ENCODE measurements at regions not wholly inside any gene's neighbourhood (a gene's known extent, or its start where the extent isn't known, plus 50 kb on each side); places are given as distances from the start of the nearest gene placed in this dataset.

DNA sequence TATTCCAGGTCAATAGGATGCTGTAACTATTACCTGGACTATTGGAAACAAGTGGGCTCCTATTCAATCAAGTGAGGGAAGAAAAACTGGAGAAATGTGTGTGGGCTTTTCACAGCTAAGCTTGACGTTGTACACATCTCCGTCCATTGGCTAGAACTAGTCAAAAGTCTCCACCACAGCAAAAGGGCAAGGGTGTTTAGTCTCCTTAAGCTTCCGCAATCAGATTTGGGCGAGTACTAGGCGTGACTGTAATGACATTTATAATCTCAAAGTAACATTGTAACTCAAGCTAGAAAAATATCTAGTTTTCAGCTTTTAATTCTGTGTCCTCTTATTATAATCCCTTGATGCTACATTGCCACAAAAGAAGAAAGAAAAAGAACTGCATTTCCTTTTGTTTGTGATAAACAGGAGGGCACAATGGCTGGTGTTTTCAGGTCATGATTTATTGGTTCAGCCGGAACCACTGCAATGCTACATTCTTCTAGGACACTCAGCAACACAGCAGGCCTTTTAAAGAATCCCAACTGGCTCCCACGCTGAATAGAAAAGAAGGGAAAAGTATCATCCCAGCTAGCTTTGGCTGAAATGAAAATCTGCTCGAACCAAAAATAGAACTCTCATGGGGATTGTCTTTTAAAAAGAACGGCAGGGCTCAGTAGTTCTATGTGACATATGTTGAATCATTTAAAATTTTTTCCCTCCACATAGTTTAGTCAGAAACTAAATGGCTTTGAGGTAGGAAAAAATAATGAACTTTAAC, 387.7 kb downstream of the BTBD3 start:
- no peak for DNase-seq

DNA sequence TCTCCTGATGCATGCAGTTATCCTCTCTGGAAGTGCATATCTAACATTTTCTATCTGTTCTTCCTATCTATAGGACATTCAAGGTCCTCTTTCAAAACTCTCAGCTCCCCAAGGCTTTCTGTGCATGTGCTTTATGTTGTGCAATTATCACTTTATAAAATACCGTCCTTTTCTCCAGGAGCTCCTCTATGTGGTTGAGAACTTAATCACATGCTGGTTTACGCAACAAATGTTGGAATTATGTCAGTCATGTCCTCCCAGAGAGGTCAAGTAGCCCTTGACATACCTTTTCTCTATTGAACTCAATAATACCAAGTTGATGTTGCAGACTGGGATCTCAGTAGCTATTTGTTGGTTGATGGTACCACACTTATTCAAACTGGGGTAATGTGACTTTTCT, 388.4 kb downstream of the BTBD3 start:
- no peak for DNase-seq

DNA sequence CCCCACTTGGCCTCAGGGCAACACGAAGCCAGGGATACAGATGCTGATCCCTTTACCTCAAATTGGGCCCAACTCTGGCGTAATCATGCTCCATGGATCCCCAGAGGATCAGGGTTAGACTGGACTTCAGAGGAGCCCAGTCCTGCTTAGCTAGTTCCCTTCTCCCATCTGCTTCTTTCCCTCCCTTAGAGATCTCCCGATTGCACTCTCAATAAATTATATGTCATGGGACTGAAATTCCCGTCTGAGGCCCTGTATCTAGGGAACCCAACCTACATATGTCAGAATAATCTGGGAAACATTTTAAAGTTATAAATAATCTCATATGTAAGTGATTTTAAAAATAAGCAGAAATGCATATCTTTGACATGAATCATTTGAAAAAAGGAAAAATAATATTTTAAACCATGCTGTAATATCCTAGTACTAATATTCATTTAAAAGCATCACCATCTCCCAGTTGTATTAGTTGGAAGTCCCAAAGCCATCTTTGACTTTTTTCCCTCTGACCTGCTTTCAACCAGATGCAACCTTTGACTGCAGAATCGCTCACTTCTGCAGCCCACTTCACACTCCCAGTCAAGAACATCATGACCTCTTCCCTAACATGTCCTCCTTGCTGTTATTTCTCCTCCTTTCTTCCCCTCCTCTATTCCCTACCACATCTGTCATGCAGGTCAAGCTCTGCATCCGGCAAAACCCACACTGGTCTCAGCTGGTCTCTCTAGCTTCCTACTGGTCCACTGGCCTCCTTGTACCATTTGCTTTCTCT, 393.6 kb downstream of the BTBD3 start:
- DNase-seq: no peak

DNA sequence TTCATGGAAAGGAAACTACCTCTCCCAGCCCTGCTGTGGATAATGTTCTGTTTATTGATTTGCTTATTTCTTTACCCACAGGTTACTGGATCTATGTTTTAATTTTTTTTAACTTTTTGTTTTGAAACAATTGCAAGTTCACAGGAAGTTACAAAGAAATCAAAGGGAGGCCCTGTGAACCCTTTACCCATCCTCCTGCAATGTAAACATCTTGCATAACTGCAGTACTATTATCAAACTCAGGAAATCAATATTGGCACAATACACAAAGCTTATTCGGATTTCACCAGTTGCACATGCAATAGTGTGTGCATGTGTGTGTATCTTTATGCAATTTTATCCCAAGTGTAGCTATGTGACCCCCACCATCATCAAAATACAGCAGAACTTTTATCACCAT, 398.0 kb downstream of the BTBD3 start:
- DNase-seq: no peak

DNA sequence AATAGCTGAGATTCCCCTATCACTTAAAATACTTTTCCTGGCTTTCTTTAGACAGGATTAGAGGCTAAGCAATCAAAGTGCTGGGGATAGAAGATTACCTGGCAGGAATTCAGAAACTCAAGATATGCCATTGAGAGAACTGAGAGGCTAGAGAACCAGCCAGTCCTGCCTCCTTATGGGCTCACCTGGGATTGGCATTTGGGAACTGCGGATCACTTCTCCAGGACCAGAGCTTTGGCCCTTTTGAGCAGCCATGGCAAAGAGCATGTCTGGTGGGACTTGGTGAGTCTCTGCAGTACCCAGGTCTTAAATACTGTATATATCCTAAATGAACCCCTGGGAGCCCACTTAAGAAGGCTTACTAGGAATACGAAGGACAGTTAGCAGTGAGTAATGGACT, 399.1 kb downstream of the BTBD3 start:
- DNase-seq: no peak

DNA sequence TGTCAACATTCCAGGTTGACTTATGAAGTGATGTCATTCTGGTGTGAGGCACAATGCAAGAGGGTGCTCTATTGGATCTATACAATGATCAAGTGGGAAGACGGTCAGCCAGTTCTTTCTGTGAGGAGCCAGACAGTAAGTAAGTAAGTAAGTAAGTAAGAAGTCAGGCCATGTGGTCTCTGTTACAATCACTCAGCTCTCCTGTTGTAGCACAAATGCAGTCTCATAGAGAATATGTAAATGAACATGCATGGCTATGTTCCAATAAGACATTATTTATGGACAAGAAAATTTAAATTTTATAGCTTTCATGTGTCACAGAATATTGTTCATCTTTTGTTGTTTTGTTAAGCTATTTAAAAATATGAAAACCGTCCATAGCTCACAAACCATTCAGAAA, 399.7 kb downstream of the BTBD3 start:
- no peak for DNase-seq

DNA sequence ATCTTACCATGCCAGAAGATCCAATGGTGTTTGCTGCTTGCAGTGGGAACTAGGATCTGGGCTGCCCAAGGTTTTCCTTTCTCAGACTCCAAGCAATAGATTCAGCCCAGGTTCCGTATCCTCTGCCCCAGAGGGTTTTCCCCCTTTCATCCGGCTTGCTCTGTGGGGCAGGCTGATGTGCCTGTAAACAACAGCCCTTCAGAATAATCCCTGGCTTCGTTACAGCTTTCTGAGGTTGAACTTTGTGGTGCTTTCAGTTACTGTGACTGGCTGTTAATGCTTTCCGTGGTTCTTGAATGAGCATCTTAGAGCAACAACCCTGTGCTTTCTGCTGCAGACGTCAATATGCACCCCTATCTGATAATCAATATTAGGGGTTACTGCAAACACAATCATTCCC, 400.4 kb downstream of the BTBD3 start:
- no peak for DNase-seq

DNA sequence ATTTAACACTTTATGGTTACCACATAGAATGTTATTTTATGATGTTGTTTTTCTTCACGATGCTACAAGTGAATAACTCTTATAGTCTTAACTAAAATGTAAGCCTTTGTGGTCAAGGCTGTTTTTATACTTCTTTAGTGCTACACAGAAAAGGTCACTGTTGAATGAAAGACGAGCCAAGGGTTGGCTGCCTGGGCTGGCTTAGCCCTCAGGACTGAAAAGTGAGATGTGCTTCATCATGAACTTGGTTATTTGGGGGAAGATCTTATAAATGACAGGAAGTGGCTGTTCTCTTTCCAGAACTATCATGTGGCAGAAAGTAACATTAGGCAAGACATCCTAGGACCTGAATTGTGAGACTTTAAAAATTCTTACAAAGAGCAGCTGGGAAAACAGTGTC, 404.0 kb downstream of the BTBD3 start:
- DNase-seq: no peak

DNA sequence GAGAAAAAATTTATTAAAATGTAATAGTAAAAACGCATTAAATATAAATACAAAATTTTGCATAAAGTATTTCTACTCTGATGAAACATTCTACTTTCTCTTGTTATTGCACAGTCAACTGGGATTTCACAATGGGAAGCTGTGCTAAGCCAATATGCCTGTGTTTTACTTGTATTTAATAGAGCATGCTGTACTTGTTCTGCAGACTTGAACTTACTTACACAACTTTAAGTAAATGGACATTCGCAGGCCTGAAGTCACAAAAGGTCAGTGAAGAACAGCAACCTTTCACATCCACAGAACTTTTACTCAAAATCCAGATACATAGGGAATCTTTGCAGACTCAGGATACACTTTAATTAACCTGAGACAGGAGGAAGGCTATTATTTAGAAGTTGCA, 409.5 kb downstream of the BTBD3 start:
- no peak for DNase-seq

DNA sequence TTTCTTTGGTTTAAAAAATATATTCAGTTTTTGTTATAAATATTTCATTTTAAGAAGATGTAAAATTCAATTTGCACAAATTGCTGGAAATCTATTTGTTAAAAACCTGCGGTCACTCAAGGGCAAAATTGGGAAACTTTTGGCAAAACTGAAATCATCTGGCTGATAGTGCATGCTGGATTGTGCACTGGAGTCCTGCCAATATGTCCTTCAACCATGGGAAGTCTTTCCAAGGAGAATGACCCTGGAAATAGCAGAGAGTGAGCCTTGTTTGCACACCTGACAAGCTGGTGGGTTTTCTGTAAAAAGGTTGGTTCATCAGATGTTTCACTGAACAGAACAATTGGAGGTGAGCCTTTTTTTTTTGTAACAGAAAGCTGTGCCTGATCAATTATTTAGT, 413.5 kb downstream of the BTBD3 start:
- no peak for DNase-seq

DNA sequence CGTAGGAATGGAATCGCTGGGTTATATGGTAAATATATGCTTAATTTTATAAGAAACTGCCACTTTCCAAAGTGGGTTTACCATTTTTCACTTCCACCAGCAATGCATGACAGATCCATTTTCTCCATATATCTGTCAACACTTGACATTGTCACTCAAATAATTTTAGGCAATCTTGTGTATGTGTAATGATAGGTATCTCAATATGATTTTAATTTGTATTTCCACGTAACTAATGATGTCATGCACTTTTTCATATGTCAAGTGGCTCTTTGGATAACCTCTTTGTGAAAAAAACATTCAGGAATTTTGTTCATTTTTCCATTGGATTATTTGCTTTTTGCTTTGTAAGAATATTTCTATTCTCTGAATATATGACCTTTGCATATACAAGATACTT, 419.9 kb downstream of the BTBD3 start:
- no peak for DNase-seq

DNA sequence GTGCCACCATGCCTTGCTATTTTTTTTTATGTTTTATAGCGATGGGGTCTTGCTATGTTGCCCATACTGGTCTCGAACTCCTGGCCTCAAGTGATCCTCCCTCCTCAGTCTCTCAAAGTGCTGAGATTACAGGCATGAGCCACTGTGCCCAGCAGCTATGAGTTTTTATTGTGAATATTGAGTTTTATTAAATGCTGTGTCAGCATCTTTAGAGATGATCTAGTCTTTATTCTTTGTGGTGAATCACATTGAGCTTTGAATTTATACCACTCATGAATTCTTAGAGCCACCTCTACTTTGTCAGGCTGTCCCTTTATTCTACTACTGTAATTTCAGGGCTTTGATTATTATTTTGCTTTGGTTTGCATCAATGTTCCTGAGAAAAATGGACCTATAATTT, 428.3 kb downstream of the BTBD3 start:
- DNase-seq: no peak

DNA sequence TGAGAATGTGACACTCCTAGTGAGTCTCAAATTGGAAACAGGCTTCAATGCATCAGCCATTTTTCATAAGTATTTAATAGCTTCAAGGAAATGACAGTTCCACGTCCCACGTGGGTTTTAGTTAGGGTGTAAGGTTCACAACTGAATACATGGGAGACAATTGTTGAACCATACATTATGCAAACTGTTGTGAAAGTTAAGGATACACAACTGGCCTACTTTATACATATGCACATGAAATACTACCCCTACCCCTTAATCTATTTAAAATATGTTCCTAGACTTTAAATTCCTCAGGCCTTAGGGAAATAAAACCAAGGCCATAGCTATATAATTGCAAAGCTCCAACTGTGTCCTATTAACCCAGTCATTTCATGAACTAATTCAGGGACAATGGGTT, 436.1 kb downstream of the BTBD3 start:
- no peak for DNase-seq

DNA sequence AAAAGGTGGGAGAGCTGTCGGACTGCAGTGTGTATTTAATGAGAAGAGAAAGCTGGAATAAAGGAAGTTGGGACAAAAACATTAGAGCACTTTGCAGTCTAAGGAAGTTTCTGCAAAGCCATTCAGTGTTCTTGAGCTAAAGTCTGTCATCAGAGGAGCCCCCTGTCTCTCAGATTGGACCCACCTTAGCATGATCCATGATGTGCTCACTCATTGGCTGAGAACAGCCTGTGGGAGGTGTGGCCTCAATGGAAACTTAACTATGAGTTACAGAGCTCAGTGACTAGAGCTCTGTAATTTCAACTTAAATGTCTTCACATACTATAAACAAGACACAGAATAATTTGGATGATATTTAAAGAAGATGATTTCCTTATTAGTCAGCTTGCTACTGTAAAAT, 437.0 kb downstream of the BTBD3 start:
- DNase-seq: no peak

DNA sequence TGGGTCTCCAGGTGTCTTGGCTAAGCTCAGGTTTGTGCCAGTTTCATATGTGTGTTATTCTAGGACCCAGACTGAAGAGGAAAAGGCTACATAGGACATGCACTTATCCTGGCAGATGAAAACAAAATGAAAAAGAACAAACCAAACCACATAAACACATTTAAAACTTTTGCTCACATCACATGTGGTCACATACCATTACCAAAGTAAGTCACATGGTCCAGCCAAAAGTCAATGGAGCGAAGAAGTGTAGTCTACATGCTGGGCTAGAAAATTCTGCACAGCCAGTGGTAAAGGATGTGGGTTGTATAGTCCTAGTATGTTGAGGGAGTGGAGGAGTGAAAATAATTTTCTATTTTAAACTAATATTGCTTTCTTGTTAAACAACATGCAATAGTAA, 437.5 kb downstream of the BTBD3 start:
- DNase-seq: no peak

DNA sequence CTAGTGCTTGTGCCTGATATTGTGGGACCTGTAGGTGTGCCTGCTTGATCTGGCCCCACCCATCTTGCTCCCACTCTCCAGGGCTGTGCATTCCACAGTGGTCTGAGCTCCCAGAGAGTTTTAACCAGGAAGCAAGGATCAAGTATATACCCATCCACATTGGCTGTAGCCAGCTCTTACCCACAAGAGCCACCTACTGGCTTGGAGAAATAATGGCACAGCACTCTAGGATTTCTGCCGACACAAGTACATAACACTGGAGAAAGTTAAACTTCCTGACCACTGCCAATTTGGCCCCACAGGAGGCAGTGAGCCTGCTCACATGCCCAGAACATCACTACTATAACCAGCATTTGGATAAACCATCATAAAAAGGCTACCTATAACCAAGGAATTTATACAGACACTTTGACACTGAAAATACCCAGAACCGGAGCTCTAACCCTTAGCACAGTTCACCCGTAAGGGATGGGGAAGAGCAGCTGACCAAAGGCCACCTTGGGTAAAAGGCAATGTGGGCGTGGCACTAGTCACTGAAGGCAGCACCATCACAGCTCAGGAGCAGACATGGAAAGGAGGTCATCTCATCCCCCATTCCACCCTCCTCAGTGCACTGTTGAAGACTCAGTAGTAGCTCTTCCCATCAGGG, 440.4 kb downstream of the BTBD3 start:
- no peak for DNase-seq

DNA sequence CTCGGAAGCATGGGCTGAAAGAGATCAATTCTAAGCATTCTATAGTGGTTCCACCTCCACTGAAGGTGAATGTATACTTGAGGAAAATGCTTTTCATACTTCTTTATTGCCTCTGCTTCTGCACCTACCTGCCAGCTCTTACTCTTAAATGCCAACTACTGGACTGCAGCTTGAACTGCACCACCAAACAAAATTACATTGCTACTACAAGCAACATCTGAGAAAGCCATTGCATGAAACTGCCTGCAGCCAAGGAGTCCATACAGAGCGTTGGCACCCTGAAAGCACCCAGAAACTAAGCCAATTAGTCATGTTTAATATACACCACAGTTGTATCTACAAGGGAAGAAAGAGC, 440.9 kb downstream of the BTBD3 start:
- no peak for DNase-seq

DNA sequence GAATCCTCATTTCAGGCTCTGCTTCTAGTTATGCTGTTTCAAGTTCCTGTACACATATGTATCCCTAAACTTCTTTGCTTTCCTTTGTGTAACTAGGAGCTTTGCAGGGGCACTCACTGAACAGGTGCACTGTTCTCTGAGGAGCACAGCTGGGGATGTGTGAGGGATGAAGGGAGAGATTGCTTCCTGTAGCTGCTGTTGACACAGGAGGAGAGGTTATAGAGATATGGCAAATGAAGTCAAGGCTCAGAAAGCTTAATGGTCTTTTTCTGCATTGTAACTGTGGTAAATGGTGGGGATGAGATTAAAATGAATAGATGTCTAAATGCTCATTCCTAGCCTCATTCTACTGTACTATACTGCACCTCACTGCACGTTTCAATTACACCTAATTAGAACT, 454.3 kb downstream of the BTBD3 start:
- no peak for DNase-seq

DNA sequence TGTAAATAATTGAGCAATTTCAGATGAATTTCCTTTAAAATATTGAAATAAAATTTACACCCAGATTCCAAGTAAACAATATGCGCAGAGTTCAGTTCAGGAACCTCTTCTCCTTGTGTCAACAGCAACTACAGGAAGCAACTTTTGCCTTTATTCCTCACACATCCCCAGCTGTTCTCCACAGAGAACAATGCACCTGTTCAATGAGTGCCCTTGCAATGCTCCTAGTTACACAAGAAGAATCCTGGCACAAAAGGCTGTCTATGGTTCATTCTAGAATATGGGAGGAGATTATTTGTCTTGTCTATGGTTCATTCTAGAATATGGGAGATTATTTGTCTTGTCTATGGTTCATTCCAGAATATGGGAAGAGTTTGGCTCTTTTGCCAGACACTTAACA, 454.9 kb downstream of the BTBD3 start:
- DNase-seq: no peak

DNA sequence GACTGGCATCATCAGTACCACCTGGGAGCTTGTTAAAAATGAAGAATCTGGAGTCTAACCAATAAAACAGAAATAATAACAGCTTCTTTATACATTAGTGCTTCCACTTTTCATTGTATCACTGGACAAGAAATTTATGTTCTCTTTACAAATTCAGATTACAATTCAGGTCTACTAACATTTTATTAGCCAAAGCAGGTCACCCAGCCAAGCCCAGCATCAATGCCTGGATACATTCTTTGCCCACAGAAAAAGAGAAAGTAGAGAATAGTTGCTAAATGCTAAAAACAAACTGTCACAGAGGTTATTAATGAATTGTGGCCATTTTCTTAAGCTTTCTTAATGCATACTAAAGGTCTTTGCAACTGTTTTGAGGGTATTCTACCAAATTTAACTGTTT, 458.3 kb downstream of the BTBD3 start:
- no peak for DNase-seq

DNA sequence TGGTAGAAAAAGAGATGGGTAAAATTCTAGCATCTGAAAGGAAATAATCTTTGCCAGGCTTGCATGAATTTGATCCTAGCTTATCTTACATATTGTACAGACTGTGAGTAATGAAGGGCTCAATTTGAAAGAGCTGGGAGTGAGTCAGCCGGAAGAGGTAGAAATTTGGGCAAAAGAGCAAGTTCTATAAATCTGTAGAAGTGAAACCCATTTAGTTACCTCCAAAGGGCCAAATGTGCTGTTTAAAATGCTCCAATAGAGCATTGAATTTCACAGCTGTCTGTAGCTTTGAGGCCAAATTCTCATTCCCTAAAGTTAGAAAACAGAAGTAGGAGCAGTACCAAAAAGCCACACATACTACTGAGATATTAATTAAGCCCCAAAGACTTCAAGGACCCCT, 466.1 kb downstream of the BTBD3 start:
- DNase-seq: no peak

DNA sequence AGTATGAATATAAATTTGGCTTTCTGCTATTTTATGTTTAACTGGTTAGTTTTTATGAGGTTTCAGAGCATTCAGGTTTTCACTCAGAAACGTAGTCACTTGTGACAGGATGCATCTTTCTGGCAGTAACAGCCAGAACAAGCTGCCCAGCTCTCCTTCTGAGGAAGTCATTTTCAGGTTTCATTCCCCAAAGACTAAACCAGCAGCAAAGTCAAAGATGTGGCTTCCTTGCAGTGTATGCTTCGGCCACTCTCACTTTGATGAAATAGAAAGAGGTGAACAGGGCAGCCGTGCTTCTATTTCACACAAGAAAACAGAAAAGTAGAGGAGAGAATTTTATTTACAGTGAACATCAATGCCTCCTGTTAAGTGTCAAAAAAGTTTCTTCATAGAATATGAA, 469.1 kb downstream of the BTBD3 start:
- no peak for DNase-seq

DNA sequence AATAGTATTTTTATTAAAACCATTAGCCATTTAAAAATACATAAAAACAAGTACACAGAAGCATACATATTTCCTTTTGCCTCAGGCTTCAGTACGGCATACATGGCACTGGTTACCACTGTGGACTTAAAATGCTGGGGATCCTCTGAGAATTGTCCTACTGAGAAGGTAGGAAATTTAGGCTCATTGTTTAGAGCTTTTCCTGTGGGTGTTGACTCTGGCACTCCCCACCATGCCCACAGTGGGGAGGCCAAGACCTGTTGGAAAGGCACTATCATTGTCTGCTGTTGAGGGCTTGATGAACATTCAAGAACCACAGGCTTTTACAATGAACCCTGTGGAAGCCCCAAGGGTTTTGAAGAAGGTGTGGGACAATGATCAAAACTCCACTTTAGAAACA, 473.4 kb downstream of the BTBD3 start:
- no peak for DNase-seq

DNA sequence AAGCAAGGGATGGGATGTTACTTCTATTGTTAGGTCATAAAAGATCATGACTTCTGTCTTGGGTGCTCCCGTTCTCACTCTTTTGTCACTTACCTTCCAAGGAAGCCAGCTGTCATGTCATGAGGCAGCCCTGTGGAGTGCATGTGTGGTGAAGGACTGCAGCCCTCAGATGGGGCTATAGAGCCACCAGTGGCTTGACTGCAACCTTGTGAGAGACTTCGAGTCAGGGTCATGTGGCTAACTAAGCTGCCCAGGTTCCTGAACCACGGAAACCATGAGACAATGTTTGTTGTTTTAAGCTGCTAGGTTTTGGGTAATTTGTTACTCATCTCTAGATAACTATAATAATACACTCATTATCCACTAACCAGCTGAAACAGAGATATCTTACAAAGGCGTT, 477.1 kb downstream of the BTBD3 start:
- DNase-seq: no peak

Data from stimulated activated CD4-positive, alpha-beta T cell treated with anti-CD3 and anti-CD28 coated beads, Interleukin-4, amount 100 ng/mL, for 24 hours (primary cell).